H1 (cell line): ENCODE measurements at regions not wholly inside any gene's neighbourhood (a gene's known extent, or its start where the extent isn't known, plus 50 kb on each side); places are given as distances from the start of the nearest gene placed in this dataset.

ENCODE experiments used
- ATF3 ChIP-seq: IDR thresholded peaks from 2 replicates; pipeline ENCODE4 v1.6.1; 2011; ENCODE audit warnings: low read depth, mild to moderate bottlenecking, low read length; ENCODE audit not compliant: insufficient read depth
- BACH1 ChIP-seq: IDR thresholded peaks from 2 replicates; pipeline ENCODE4 v1.6.1; 2012; ENCODE audit warnings: low read length, improper control_type of control experiment
- BCL11A ChIP-seq, 2 experiments: IDR thresholded peaks; one replicate each; pipeline ENCODE4 v1.6.1; 2011; ENCODE audit warnings: low read depth in 2 of 2, low read length in 2 of 2, mild to moderate bottlenecking in 2 of 2
- CEBPB ChIP-seq: IDR thresholded peaks from 2 replicates; pipeline ENCODE4 v1.6.1; 2012; ENCODE audit warnings: low read depth, low read length
- CHD7 ChIP-seq: fragments of 300-600 bp; sonication (generic); IDR thresholded peaks from 2 replicates; pipeline ENCODE4 v1.7.1; 2012; ENCODE audit warnings: low read length, moderate library complexity, mild to moderate bottlenecking, inconsistent platforms; ENCODE audit not compliant: insufficient replicate concordance
- HDAC2 ChIP-seq, 2 experiments: fragments of 300-600 bp in 1 of 2; sonication (generic) in 1 of 2; IDR thresholded peaks; 2 replicates each; pipeline ENCODE4 v1.6.1; 2011 to 2012; ENCODE audit warnings: low read depth in 2 of 2, low read length in 2 of 2, mild to moderate bottlenecking in 2 of 2, moderate library complexity in 2 of 2, borderline replicate concordance in 1 of 2, inconsistent platforms in 1 of 2
- JUND ChIP-seq: IDR thresholded peaks from 2 replicates; pipeline ENCODE4 v1.6.1; 2011; ENCODE audit warnings: mild to moderate bottlenecking, improper control_type of control experiment, low read length
- MAFK ChIP-seq: IDR thresholded peaks from 2 replicates; pipeline ENCODE4 v1.6.1; 2012; ENCODE audit warnings: low read depth, mild to moderate bottlenecking, improper control_type of control experiment, low read length
- PHF8 ChIP-seq: fragments of 200-600 bp; sonication (generic); conservative IDR thresholded peaks from 2 replicates; pipeline ENCODE4 v1.7.1; 2012; ENCODE audit warnings: low read depth, mild to moderate bottlenecking, inconsistent platforms, low read length, moderate library complexity
- SRF ChIP-seq: IDR thresholded peaks from 2 replicates; pipeline ENCODE4 v1.6.1; 2011; ENCODE audit warnings: mild to moderate bottlenecking, low read depth, low read length, moderate library complexity

GRCh38 chr18:78610179-78610578 lies 369.4 kb upstream of the SALL3 start (continued):
- TF ChIP-seq CHD7 (no peak), PHF8 (no peak), SRF (no peak), BCL11A (IDR thresholded peaks at IDR 0.05; ENCODE audit: low read depth in 2 of 2, low read length in 2 of 2) (no peak), HDAC2 (IDR thresholded peaks at IDR 0.05; ENCODE audit: borderline replicate concordance in 1 of 2, low read depth in 2 of 2, low read length in 2 of 2) (no peak), JUND (no peak), BACH1 (no peak), CEBPB (no peak), ATF3 (no peak), MAFK (no peak)
